ENCODE measurements at regions not wholly inside any gene's neighbourhood (a gene's known extent, or its start where the extent isn't known, plus 50 kb on each side); places are given as distances from the start of the nearest gene placed in this dataset.

- TF ChIP-seq REST (IDR thresholded peaks at IDR 0.05; ENCODE audit: insufficient replicate concordance, low read depth) (no peak), CTCF (IDR thresholded peaks at IDR 0.05; ENCODE audit: insufficient read depth, low read length) (no peak), GABPA (IDR thresholded peaks at IDR 0.05; ENCODE audit: low read depth) (no peak), POLR2AphosphoS5 (IDR thresholded peaks at IDR 0.05; ENCODE audit: low read depth) (no peak), SPI1 (IDR thresholded peaks at IDR 0.05; ENCODE audit: borderline replicate concordance, low read depth) (no peak)
- Histone ChIP-seq H3K27me3 (ENCODE audit: insufficient read depth, poor library complexity, severe bottlenecking) (no peaks in the 10 kb centered on the region), H3K4me3 (replicated peaks; ENCODE audit: insufficient read depth, low read length) (no peak overlapping the region), H3K27ac (replicated peaks) (no peak overlapping the region)
- DNase-seq (ENCODE audit: low read depth in 1 of 2, low spot score in 1 of 2): no peak
These were observed 496.0 kb upstream of the MARCKS start for GRCh38 chr6:113361014-113361645.

DNA sequence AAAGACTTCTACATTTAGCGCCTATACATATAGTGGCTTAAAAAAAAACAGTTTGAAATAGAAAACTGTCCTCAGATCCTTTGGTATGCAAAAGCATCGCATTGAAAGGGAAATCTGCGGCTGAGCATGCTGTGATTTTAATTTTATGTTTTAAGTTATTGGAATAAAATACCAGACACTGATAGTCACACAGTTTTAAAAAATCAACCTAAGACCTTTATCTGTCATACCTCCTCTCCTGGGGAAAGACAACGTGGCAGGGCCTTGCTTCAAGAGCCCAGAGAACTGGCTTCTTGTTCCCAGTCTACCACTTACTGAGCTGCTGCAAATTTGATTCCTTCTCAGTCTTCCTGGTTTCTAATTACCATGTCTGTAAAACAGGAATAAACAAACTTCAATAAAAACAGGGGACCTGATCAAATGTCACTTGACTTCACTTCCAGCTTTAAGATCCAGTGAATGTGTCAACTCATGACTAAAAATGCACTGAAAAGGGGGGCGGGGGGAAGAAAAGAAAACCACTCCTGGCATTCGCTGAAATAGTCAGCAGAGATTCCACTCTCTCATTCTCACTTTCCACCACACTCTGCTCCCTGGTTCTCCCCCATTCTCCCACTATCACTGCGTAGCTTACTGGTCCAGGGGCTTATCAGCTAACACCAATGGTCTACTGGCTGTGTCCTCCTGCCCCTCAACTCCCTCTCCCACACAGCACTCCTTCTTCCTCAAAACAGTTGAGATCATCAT is 494.7 kb upstream of the MARCKS start:
- no peak overlapping the region for H3K27ac ChIP-seq (replicated peaks)
- TF ChIP-seq GABPA (IDR thresholded peaks at IDR 0.05; ENCODE audit: low read depth): no peak
- no peak for TF ChIP-seq POLR2AphosphoS5 (IDR thresholded peaks at IDR 0.05; ENCODE audit: low read depth)
- no peak for TF ChIP-seq CTCF (IDR thresholded peaks at IDR 0.05; ENCODE audit: insufficient read depth, low read length)
- TF ChIP-seq REST (IDR thresholded peaks at IDR 0.05; ENCODE audit: insufficient replicate concordance, low read depth): no peak
- no peak for TF ChIP-seq SPI1 (IDR thresholded peaks at IDR 0.05; ENCODE audit: borderline replicate concordance, low read depth)

GRCh38 chr6:113363048-113363798 is 493.9 kb upstream of the MARCKS start:
- DNase-seq (ENCODE audit: low read depth in 1 of 2, low spot score in 1 of 2): no peak
- no peaks in the 10 kb centered on the region for H3K27me3 ChIP-seq (ENCODE audit: insufficient read depth, poor library complexity, severe bottlenecking)
- no peak overlapping the region for H3K4me3 ChIP-seq (replicated peaks; ENCODE audit: insufficient read depth, low read length)

More for the DNA sequence above, 494.7 kb upstream of the MARCKS start:
- no peak overlapping the region for H3K4me3 ChIP-seq (replicated peaks; ENCODE audit: insufficient read depth, low read length)
- DNase-seq (ENCODE audit: low read depth in 1 of 2, low spot score in 1 of 2): no peak
- no peaks in the 10 kb centered on the region for H3K27me3 ChIP-seq (ENCODE audit: insufficient read depth, poor library complexity, severe bottlenecking)

More at GRCh38 chr6:113363048-113363798, 493.9 kb upstream of the MARCKS start:
- TF ChIP-seq SPI1 (IDR thresholded peaks at IDR 0.05; ENCODE audit: borderline replicate concordance, low read depth) (no peak), REST (IDR thresholded peaks at IDR 0.05; ENCODE audit: insufficient replicate concordance, low read depth) (no peak), POLR2AphosphoS5 (IDR thresholded peaks at IDR 0.05; ENCODE audit: low read depth) (no peak), CTCF (IDR thresholded peaks at IDR 0.05; ENCODE audit: insufficient read depth, low read length) (no peak), GABPA (IDR thresholded peaks at IDR 0.05; ENCODE audit: low read depth) (no peak)
- H3K27ac ChIP-seq (replicated peaks): no peak overlapping the region
